HEK293T (cell line): ENCODE measurements at regions not wholly inside any gene's neighbourhood (a gene's known extent, or its start where the extent isn't known, plus 50 kb on each side); places are given as distances from the start of the nearest gene placed in this dataset.

Experiments
- CTCF ChIA-PET: fragments of 350-600 bp; formaldehyde crosslinking; extraction: SDS; loops from one replicate; lab custom pipeline; 2021; ENCODE audit warnings: antibody characterized with exemption, inconsistent platforms; lab: Yijun Ruan, JAX
- POLR2A ChIA-PET: fragments of 350-600 bp; formaldehyde crosslinking; extraction: SDS; loops from one replicate; lab custom pipeline; 2020; ENCODE audit warnings: antibody characterized with exemption, inconsistent platforms; lab: Yijun Ruan, JAX
- DNase-seq: peaks from one replicate; pipeline ENCODE4 v3.0.0; 2012; ENCODE audit warnings: mixed read lengths; ENCODE audit errors: extremely low spot score
- ARNT ChIP-seq: fragments of 450-650 bp; IDR thresholded peaks from 2 replicates; pipeline ENCODE4 v1.6.1; 2017; ENCODE audit warnings: mild to moderate bottlenecking
- BHLHE40 ChIP-seq: fragments of 450-650 bp; IDR thresholded peaks from 2 replicates; pipeline ENCODE4 v1.6.1; 2016; ENCODE audit warnings: mild to moderate bottlenecking, moderate library complexity, borderline replicate concordance
- CTBP1 ChIP-seq: fragments of 450-650 bp; IDR thresholded peaks from 2 replicates; pipeline ENCODE4 v1.6.1; 2016; ENCODE audit warnings: borderline replicate concordance
- ELF4 ChIP-seq: fragments of 450-650 bp; IDR thresholded peaks from 2 replicates; pipeline ENCODE4 v1.6.1; 2017; ENCODE audit warnings: antibody characterized with exemption
- FOXA1 ChIP-seq: fragments of 450-650 bp; IDR thresholded peaks from 2 replicates; pipeline ENCODE4 v1.6.1; 2016; ENCODE audit warnings: mild to moderate bottlenecking
- FOXK2 ChIP-seq: fragments of 450-650 bp; IDR thresholded peaks from 2 replicates; pipeline ENCODE4 v1.6.1; 2016; ENCODE audit warnings: mild to moderate bottlenecking
- FOXM1 ChIP-seq: fragments of 450-650 bp; IDR thresholded peaks from 2 replicates; pipeline ENCODE4 v1.6.1; 2017; ENCODE audit warnings: mild to moderate bottlenecking, borderline replicate concordance
- HDGF ChIP-seq: fragments of 450-650 bp; IDR thresholded peaks from 2 replicates; pipeline ENCODE4 v1.6.1; 2017; ENCODE audit warnings: antibody characterized with exemption, borderline replicate concordance
- L3MBTL2 ChIP-seq: fragments of 450-650 bp; conservative IDR thresholded peaks from 2 replicates; pipeline ENCODE4 v1.6.1; 2016; ENCODE audit warnings: mild to moderate bottlenecking
- LEF1 ChIP-seq: fragments of 450-650 bp; IDR thresholded peaks from 2 replicates; pipeline ENCODE4 v1.6.1; 2017; ENCODE audit warnings: mild to moderate bottlenecking, borderline replicate concordance
- NFRKB ChIP-seq: fragments of 450-650 bp; IDR thresholded peaks from 2 replicates; pipeline ENCODE4 v1.6.1; 2016; ENCODE audit warnings: mild to moderate bottlenecking, moderate library complexity
- PKNOX1 ChIP-seq: fragments of 450-650 bp; IDR thresholded peaks from 2 replicates; pipeline ENCODE4 v1.6.1; 2016
- SP1 ChIP-seq: fragments of 450-650 bp; IDR thresholded peaks from 2 replicates; pipeline ENCODE4 v1.6.1; 2017
- SUZ12 ChIP-seq: fragments of 450-650 bp; IDR thresholded peaks from 2 replicates; pipeline ENCODE4 v1.6.1; 2016; ENCODE audit warnings: mild to moderate bottlenecking
- TARDBP ChIP-seq: fragments of 450-650 bp; IDR thresholded peaks from 2 replicates; pipeline ENCODE4 v1.6.1; 2016
- ZNF384 ChIP-seq: fragments of 450-650 bp; IDR thresholded peaks from 2 replicates; pipeline ENCODE4 v1.6.1; 2016

- TF ChIP-seq L3MBTL2 (no peak), FOXK2 (no peak), ELF4 (no peak), FOXM1 (no peak), ARNT (no peak), ZNF384 (no peak), NFRKB (no peak), FOXA1 (no peak), TARDBP (no peak), PKNOX1 (no peak), SP1 (no peak), BHLHE40 (no peak), CTBP1 (no peak), LEF1 (no peak), HDGF (no peak), SUZ12 (no peak)
- POLR2A ChIA-PET: no interaction called here
- DNase-seq: no peak
- CTCF ChIA-PET: no interaction called here
Observed at GRCh38 chr9:129406278-129407225, 214.3 kb downstream of the C9orf50 start.

- no peak for DNase-seq
- ChIA-PET CTCF (no interaction called here), POLR2A (interaction anchor here (1.2 kb wide), 1 partner anchor 8 kb away, joined by 3 read pairs; no protein-coding TSS in a partner anchor)
- TF ChIP-seq ARNT (no peak), BHLHE40 (no peak), SUZ12 (no peak), PKNOX1 (no peak), NFRKB (no peak), TARDBP (no peak), HDGF (no peak)
Observed at GRCh38 chr9:129405827-129406213, 215.1 kb downstream of the C9orf50 start.

GRCh38 chr9:129405089-129405826, 215.6 kb downstream of the C9orf50 start:
- POLR2A ChIA-PET: interaction anchor here (1.2 kb wide), 1 partner anchor 9 kb away, joined by 3 read pairs; no protein-coding TSS in a partner anchor
- TF ChIP-seq L3MBTL2: no peak
- no peak for TF ChIP-seq HDGF
- TF ChIP-seq ZNF384: no peak
- no peak for TF ChIP-seq LEF1
- no peak for TF ChIP-seq SP1
- no peak for TF ChIP-seq FOXA1
- no peak for TF ChIP-seq CTBP1
- no peak for TF ChIP-seq BHLHE40
- TF ChIP-seq ELF4: no peak
- no peak for TF ChIP-seq SUZ12
- TF ChIP-seq FOXM1: no peak
- no peak for TF ChIP-seq PKNOX1
- no peak for TF ChIP-seq ARNT
- no peak for TF ChIP-seq TARDBP
- TF ChIP-seq FOXK2: no peak
- TF ChIP-seq NFRKB: no peak
- CTCF ChIA-PET: no interaction called here
- no peak for DNase-seq

- ChIA-PET POLR2A (interaction anchor here (1.2 kb wide), 1 partner anchor 9 kb away, joined by 3 read pairs; no protein-coding TSS in a partner anchor), CTCF (no interaction called here)
- TF ChIP-seq NFRKB (no peak), BHLHE40 (no peak), SUZ12 (no peak), ARNT (no peak), L3MBTL2 (no peak), HDGF (no peak), FOXM1 (no peak), SP1 (no peak), PKNOX1 (no peak), TARDBP (no peak), FOXK2 (no peak), ELF4 (no peak), FOXA1 (no peak), CTBP1 (no peak), LEF1 (no peak), ZNF384 (no peak)
- DNase-seq: no peak
Observed at GRCh38 chr9:129404621-129405020, 216.3 kb downstream of the C9orf50 start.
